ENCODE measurements at regions not wholly inside any gene's neighbourhood (a gene's known extent, or its start where the extent isn't known, plus 50 kb on each side); places are given as distances from the start of the nearest gene placed in this dataset.

DNA sequence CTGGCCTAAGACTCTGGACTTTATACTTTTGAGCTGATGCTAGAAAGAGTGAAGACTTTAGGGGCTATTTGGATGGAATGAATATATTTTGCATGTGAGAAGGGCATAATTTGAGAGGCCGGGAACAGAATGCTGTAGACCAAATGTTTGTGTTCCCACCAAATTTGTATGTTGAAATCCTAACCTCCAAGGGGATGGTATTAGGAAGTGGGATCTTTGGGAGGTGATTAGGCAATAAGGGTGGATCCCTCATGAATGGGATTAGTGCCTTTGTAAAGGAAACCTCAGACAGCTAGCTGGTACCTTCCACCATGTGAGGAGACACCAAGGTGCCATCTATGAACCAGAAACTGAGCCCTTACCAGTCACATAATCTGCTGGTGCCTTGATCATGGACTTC lies 165.1 kb upstream of the S1PR3 start:
- TF ChIP-seq, protein P1, sequence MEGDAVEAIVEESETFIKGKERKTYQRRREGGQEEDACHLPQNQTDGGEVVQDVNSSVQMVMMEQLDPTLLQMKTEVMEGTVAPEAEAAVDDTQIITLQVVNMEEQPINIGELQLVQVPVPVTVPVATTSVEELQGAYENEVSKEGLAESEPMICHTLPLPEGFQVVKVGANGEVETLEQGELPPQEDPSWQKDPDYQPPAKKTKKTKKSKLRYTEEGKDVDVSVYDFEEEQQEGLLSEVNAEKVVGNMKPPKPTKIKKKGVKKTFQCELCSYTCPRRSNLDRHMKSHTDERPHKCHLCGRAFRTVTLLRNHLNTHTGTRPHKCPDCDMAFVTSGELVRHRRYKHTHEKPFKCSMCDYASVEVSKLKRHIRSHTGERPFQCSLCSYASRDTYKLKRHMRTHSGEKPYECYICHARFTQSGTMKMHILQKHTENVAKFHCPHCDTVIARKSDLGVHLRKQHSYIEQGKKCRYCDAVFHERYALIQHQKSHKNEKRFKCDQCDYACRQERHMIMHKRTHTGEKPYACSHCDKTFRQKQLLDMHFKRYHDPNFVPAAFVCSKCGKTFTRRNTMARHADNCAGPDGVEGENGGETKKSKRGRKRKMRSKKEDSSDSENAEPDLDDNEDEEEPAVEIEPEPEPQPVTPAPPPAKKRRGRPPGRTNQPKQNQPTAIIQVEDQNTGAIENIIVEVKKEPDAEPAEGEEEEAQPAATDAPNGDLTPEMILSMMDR (IDR thresholded peaks at IDR 0.05 in 2 of 3, conservative IDR thresholded peaks at IDR 0.05 in 1 of 3; ENCODE audit: control insufficient read depth in 2 of 3, extremely low read depth in 1 of 3, insufficient read depth in 1 of 3, low read depth in 3 of 3, low read length in 3 of 3): no peak
- TF ChIP-seq POLR2AphosphoS5 (IDR thresholded peaks at IDR 0.05; ENCODE audit: low read length) (no peak), POLR2A (IDR thresholded peaks at IDR 0.05; ENCODE audit: low read depth, low read length) (no peak), EP300 (IDR thresholded peaks at IDR 0.05; ENCODE audit: borderline replicate concordance in 1 of 2, control insufficient read depth in 1 of 2, low read depth in 2 of 2, low read length in 2 of 2) (no peak)
